Astrocyte (in vitro differentiated cells and primary cell): ENCODE measurements at regions not wholly inside any gene's neighbourhood (a gene's known extent, or its start where the extent isn't known, plus 50 kb on each side); places are given as distances from the start of the nearest gene placed in this dataset.

Source experiments
- DNase-seq: peaks from one replicate; pipeline ENCODE4 v3.0.0-alpha.2; 2010; ENCODE audit warnings: low read depth
- FAIRE-seq: peaks from 2 replicates; lab custom pipeline; 2011; peaks lifted over from hg19 to GRCh38; lab: Jason Lieb, UNC
- H2AFZ ChIP-seq: 2 replicates; pipeline ENCODE4 v1.6.0; 2012; ENCODE audit warnings: low read depth, low read length, inconsistent platforms
- H3K27ac ChIP-seq: 2 replicates; pipeline ENCODE4 v1.5.1; 2011; ENCODE audit warnings: low read depth, low read length, inconsistent platforms
- H3K27me3 ChIP-seq: 2 replicates; pipeline ENCODE4 v1.6.0; 2011; ENCODE audit warnings: low read length, inconsistent platforms; ENCODE audit not compliant: insufficient read depth
- H3K36me3 ChIP-seq: 2 replicates; pipeline ENCODE4 v1.5.1; 2011; ENCODE audit warnings: low read length, inconsistent platforms; ENCODE audit not compliant: insufficient read depth
- H3K4me1 ChIP-seq: 2 replicates; pipeline ENCODE4 v1.5.1; 2011; ENCODE audit warnings: low read length, inconsistent platforms; ENCODE audit not compliant: insufficient read depth
- H3K4me2 ChIP-seq: 2 replicates; pipeline ENCODE4 v1.6.0; 2012; ENCODE audit warnings: low read length, inconsistent platforms
- H3K4me3 ChIP-seq: 2 replicates; pipeline ENCODE4 v1.5.1; 2011; ENCODE audit warnings: low read depth, mild to moderate bottlenecking, low read length, inconsistent platforms; ENCODE audit not compliant: insufficient read depth
- H3K79me2 ChIP-seq: 2 replicates; pipeline ENCODE4 v1.6.0; 2012; ENCODE audit warnings: mild to moderate bottlenecking, low read length, inconsistent platforms; ENCODE audit not compliant: insufficient read depth
- H3K9ac ChIP-seq: 2 replicates; pipeline ENCODE4 v1.6.0; 2012; ENCODE audit warnings: mild to moderate bottlenecking, low read length, inconsistent platforms
- H3K9me3 ChIP-seq: 2 replicates; pipeline ENCODE4 v1.5.1; 2012; ENCODE audit warnings: low read depth, mild to moderate bottlenecking, low read length, inconsistent platforms; ENCODE audit not compliant: insufficient read depth
- H4K20me1 ChIP-seq: 2 replicates; pipeline ENCODE4 v1.6.0; 2012; ENCODE audit warnings: low read length, inconsistent platforms; ENCODE audit not compliant: insufficient read depth
- H3K27ac Mint-ChIP-seq: one replicate; pipeline ENCODE4 v1.8.0; 2021; ENCODE audit warnings: mild to moderate bottlenecking, mixed read lengths; ENCODE audit not compliant: unreplicated experiment
- H3K27me3 Mint-ChIP-seq: one replicate; pipeline ENCODE4 v1.8.0; 2021; ENCODE audit warnings: low read depth, mixed read lengths; ENCODE audit not compliant: unreplicated experiment
- H3K36me3 Mint-ChIP-seq: one replicate; pipeline ENCODE4 v1.8.0; 2021; ENCODE audit warnings: low read depth, mixed read lengths; ENCODE audit not compliant: unreplicated experiment
- H3K4me1 Mint-ChIP-seq: one replicate; pipeline ENCODE4 v1.8.0; 2021; ENCODE audit warnings: low read depth, mixed read lengths; ENCODE audit not compliant: unreplicated experiment
- H3K4me3 Mint-ChIP-seq: one replicate; pipeline ENCODE4 v1.8.0; 2021; ENCODE audit warnings: mild to moderate bottlenecking, moderate library complexity, mixed read lengths; ENCODE audit not compliant: unreplicated experiment
- H3K9me3 Mint-ChIP-seq: one replicate; pipeline ENCODE4 v1.8.0; 2021; ENCODE audit warnings: mild to moderate bottlenecking, mixed read lengths; ENCODE audit not compliant: unreplicated experiment
- EZH2 ChIP-seq: IDR thresholded peaks from 2 replicates; pipeline ENCODE4 v1.6.1; 2012; ENCODE audit warnings: mild to moderate bottlenecking, low read length, inconsistent platforms; ENCODE audit not compliant: insufficient read depth
- TF ChIP-seq, protein P1 (sequence below): IDR thresholded peaks from 2 replicates; pipeline ENCODE4 v1.5.1; 2011; ENCODE audit warnings: low read depth, mild to moderate bottlenecking, inconsistent platforms, low read length, moderate library complexity; ENCODE audit not compliant: insufficient read depth

DNA sequence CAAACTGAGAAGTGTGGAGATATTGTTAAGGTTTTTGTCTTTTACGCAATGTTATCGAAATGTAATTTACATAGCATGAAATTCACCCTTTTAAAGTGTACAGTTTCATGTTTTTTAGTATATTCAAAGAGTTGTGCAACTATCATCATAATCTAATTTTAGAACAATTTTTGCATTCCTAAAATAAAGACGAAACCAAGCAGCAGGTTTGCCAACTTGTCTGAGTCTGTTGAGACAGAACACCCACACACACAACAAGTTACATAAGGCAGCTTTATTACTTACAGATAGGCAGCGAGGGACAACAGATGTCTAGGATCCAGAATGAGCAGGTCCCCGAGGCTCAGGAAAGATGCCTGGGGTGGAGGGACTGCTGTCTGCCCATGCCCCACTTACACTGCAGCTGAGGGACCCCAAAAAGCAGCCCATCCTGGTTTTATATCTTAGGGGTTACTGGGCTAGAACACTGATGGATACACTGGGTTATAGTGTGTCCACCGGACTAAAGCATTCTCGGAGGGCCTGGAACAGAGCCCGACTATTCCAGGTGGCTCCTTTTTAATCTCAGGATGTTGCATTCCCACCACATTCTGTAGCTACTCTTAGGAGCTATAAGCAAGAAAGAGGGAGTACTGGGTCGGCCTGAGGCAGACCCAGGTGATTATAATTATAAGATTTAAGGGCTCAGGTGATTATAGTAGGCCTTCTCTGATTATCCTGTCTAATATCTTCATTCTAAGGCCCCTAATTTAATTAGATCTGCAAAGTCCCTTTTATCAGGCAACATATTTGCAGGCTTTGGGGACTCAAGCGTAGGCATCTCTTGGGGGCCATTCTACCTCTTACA, 150.2 kb upstream of the DOK6 start:
- DNase-seq: peak; percentile 66
- H3K4me3 Mint-ChIP-seq: no peak overlapping the region
- no peak for FAIRE-seq

DNA sequence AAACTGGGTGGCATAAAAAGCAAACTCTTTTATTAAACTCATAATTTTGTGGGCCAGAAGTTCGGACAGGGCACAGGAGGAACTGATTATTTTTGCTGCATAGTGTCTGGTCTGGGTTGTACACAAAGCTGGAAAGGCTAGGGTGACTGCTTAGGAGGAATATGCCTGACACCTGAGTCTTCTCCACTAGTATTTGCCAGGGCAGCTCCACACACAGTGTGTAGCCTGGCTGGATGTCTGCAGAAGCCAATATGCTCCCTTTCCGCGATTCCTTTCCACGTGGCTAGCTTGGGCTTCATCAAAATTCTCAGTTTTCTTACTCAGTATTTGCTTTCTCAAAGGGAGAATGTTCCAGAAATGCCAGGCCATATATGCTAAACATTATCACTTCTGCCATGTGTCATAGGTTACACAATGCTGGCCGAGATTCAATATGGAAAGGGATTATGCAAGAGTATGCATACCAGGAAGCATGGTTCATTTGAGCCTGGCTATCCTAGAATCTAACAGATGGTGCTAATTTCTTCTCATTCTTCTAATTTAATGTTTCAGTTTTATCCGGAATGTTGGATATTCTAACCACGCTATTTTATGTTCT, 142.7 kb upstream of the DOK6 start:
- Mint-ChIP-seq H3K4me3 (no peak overlapping the region), H3K27ac (no peak overlapping the region), H3K4me1 (no peaks in the 10 kb centered on the region), H3K27me3 (peaks cover 2% of the 10 kb centered on the region), H3K36me3 (no peaks in the 10 kb centered on the region), H3K9me3 (peaks cover 2% of the 10 kb centered on the region)
- H3K27ac ChIP-seq: no peak overlapping the region
- H3K4me2 ChIP-seq: no peak overlapping the region
- no peak for TF ChIP-seq EZH2
- TF ChIP-seq, protein P1, sequence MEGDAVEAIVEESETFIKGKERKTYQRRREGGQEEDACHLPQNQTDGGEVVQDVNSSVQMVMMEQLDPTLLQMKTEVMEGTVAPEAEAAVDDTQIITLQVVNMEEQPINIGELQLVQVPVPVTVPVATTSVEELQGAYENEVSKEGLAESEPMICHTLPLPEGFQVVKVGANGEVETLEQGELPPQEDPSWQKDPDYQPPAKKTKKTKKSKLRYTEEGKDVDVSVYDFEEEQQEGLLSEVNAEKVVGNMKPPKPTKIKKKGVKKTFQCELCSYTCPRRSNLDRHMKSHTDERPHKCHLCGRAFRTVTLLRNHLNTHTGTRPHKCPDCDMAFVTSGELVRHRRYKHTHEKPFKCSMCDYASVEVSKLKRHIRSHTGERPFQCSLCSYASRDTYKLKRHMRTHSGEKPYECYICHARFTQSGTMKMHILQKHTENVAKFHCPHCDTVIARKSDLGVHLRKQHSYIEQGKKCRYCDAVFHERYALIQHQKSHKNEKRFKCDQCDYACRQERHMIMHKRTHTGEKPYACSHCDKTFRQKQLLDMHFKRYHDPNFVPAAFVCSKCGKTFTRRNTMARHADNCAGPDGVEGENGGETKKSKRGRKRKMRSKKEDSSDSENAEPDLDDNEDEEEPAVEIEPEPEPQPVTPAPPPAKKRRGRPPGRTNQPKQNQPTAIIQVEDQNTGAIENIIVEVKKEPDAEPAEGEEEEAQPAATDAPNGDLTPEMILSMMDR: no peak
- H3K79me2 ChIP-seq: no peaks in the 10 kb centered on the region
- H3K27me3 ChIP-seq: no peaks in the 10 kb centered on the region
- no peaks in the 10 kb centered on the region for H4K20me1 ChIP-seq
- DNase-seq: peak; percentile 86
- H2AFZ ChIP-seq: no peak overlapping the region
- no peaks in the 10 kb centered on the region for H3K9me3 ChIP-seq
- FAIRE-seq: no peak
- H3K36me3 ChIP-seq: no peaks in the 10 kb centered on the region
- H3K4me1 ChIP-seq: no peaks in the 10 kb centered on the region
- no peak overlapping the region for H3K9ac ChIP-seq
- H3K4me3 ChIP-seq: no peak overlapping the region

More for the DNA sequence above, 150.2 kb upstream of the DOK6 start:
- H3K36me3 ChIP-seq: no peaks in the 10 kb centered on the region
- H3K9ac ChIP-seq: no peak overlapping the region
- H3K9me3 ChIP-seq: no peaks in the 10 kb centered on the region
- H3K4me1 Mint-ChIP-seq: no peaks in the 10 kb centered on the region
- peaks cover 2% of the 10 kb centered on the region for H3K27me3 Mint-ChIP-seq
- no peaks in the 10 kb centered on the region for H3K27me3 ChIP-seq
- H3K27ac ChIP-seq: no peak overlapping the region
- no peaks in the 10 kb centered on the region for H3K79me2 ChIP-seq
- TF ChIP-seq, protein P1: no peak
- TF ChIP-seq EZH2: no peak
- no peak overlapping the region for H2AFZ ChIP-seq
- H3K27ac Mint-ChIP-seq: no peak overlapping the region
- no peaks in the 10 kb centered on the region for H4K20me1 ChIP-seq
- no peak overlapping the region for H3K4me3 ChIP-seq
- no peak overlapping the region for H3K4me2 ChIP-seq
- peaks cover 2% of the 10 kb centered on the region for H3K9me3 Mint-ChIP-seq
- no peaks in the 10 kb centered on the region for H3K4me1 ChIP-seq
- H3K36me3 Mint-ChIP-seq: no peaks in the 10 kb centered on the region

DNA sequence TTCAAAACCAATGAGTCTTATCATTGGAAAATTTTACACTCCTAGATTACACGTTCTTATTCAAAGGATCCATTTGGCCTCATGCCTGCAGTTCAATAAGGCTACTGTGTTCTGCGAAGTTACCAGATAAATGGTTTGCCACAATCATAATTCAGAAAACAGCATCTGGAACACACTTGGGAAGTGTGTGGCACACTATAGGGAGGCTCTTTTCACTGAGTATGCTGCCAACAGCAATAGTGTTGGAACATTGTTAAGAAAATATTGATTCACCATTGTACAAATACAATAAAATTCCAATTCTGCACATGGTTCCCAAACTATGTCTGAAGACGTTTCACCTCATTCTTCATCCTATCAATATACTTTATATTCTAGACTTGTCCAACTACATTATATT, 141.4 kb upstream of the DOK6 start:
- H3K79me2 ChIP-seq: no peaks in the 10 kb centered on the region
- no peaks in the 10 kb centered on the region for H3K9me3 ChIP-seq
- DNase-seq (peak; percentile 6), FAIRE-seq (no peak)
- TF ChIP-seq, protein P1: no peak
- TF ChIP-seq EZH2: no peak
- Mint-ChIP-seq H3K27me3 (peaks cover 2% of the 10 kb centered on the region), H3K36me3 (no peaks in the 10 kb centered on the region), H3K27ac (no peak overlapping the region), H3K4me3 (no peak overlapping the region), H3K9me3 (peaks cover 2% of the 10 kb centered on the region), H3K4me1 (no peaks in the 10 kb centered on the region)
- H3K27me3 ChIP-seq: no peaks in the 10 kb centered on the region
- no peaks in the 10 kb centered on the region for H3K4me1 ChIP-seq
- H3K4me2 ChIP-seq: no peak overlapping the region
- no peak overlapping the region for H3K4me3 ChIP-seq
- H2AFZ ChIP-seq: no peak overlapping the region
- H3K36me3 ChIP-seq: no peaks in the 10 kb centered on the region
- no peak overlapping the region for H3K9ac ChIP-seq
- H4K20me1 ChIP-seq: no peaks in the 10 kb centered on the region
- no peak overlapping the region for H3K27ac ChIP-seq
